Dendritic cell treated with granulocyte-macrophage colony-stimulating factor and Interleukin-4, amounts not matched to agents 40 ng/mL and 50 ng/mL, for 4 days (primary cell): ENCODE measurements at regions not wholly inside any gene's neighbourhood (a gene's known extent, or its start where the extent isn't known, plus 50 kb on each side); places are given as distances from the start of the nearest gene placed in this dataset.

Experiments used
- H3K27ac Mint-ChIP-seq: one replicate; pipeline ENCODE4 v1.8.0; 2022; ENCODE audit warnings: mild to moderate bottlenecking, mixed read lengths
- H3K27me3 Mint-ChIP-seq: one replicate; pipeline ENCODE4 v1.8.0; 2022; ENCODE audit warnings: mild to moderate bottlenecking, mixed read lengths
- H3K36me3 Mint-ChIP-seq: one replicate; pipeline ENCODE4 v1.8.0; 2022; ENCODE audit warnings: low read depth, mixed read lengths
- H3K4me1 Mint-ChIP-seq: one replicate; pipeline ENCODE4 v1.8.0; 2022; ENCODE audit warnings: low read depth, mixed read lengths
- H3K4me3 Mint-ChIP-seq: one replicate; pipeline ENCODE4 v1.8.0; 2022; ENCODE audit warnings: mild to moderate bottlenecking, moderate library complexity, mixed read lengths
- H3K9me3 Mint-ChIP-seq: one replicate; pipeline ENCODE4 v1.8.0; 2022; ENCODE audit warnings: mixed read lengths
- intact Hi-C: fragments of 100-400 bp; cut with micrococcal nuclease; formaldehyde crosslinking; loops from one replicate; pipeline ENCODE4 v1.15.0; 2022

- intact Hi-C loops: no loop called here
- Mint-ChIP-seq H3K36me3 (no peaks in the 10 kb centered on the region), H3K27ac (no peak overlapping the region), H3K9me3 (peaks cover 38% of the 10 kb centered on the region), H3K4me3 (no peak overlapping the region), H3K4me1 (no peaks in the 10 kb centered on the region), H3K27me3 (no peaks in the 10 kb centered on the region)
These were observed 385.7 kb downstream of the AASDHPPT start for GRCh38 chr11:106463154-106463553.

GRCh38 chr11:106463796-106464201, 386.3 kb downstream of the AASDHPPT start:
- Mint-ChIP-seq H3K4me1 (no peaks in the 10 kb centered on the region), H3K27me3 (no peaks in the 10 kb centered on the region), H3K9me3 (peaks cover 44% of the 10 kb centered on the region), H3K4me3 (no peak overlapping the region), H3K27ac (no peak overlapping the region), H3K36me3 (no peaks in the 10 kb centered on the region)
- intact Hi-C loops: no loop called here

DNA sequence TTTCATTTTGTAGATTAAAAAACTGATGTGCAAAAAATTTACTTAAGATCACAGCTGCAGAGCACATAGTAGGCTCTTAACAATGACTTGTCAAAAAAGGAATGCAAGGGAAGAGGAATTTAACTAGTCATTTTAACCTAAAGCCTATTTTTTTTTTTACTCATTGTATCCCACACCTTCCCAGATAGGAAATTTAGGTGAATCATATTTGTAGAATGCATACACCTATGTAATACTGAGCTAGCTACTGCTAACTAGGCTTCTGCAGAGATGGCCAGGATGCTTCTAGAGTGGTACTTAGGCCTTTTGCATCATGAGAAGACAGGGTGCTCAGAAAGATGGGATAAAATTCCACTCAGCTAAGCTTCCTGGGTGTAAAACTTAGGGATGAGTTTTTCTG, 387.3 kb downstream of the AASDHPPT start:
- Mint-ChIP-seq H3K4me3 (no peak overlapping the region), H3K36me3 (no peaks in the 10 kb centered on the region), H3K27ac (no peak overlapping the region), H3K4me1 (no peaks in the 10 kb centered on the region), H3K27me3 (no peaks in the 10 kb centered on the region), H3K9me3 (peaks cover 40% of the 10 kb centered on the region)
- intact Hi-C loops: no loop called here

DNA sequence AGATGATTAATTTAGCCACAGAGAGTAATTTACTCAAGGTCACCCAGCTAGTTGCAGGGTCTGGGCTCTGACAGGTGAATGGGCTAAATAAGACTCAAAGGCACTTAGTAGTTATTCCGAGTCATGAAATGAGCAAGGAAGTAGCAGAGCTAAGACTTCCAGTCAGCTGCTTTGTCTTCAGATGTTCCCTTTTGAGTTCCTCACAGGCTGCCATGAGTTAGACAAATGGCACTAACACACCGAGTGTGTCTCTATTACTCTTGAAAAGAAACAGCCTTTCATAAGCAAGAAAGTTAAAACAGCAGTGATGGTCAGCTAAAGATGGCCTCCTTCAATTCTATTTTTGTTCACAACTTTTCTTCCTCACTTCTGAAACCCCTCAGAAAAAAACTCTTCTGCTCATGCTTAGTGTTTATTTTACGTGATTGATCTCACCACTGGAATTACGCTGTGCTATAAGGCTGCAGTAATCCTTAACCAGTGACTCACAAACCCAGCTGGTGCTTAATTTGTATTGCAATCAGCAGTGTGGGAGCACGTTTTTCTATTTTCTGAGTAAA, 389.1 kb downstream of the AASDHPPT start:
- Mint-ChIP-seq H3K9me3 (peaks cover 48% of the 10 kb centered on the region), H3K4me3 (no peak overlapping the region), H3K27ac (no peak overlapping the region), H3K4me1 (no peaks in the 10 kb centered on the region), H3K36me3 (no peaks in the 10 kb centered on the region), H3K27me3 (no peaks in the 10 kb centered on the region)
- intact Hi-C loops: no loop called here

- no peaks in the 10 kb centered on the region for H3K27me3 Mint-ChIP-seq
- H3K36me3 Mint-ChIP-seq: no peaks in the 10 kb centered on the region
These were observed 390.0 kb downstream of the AASDHPPT start for GRCh38 chr11:106467501-106467900.

GRCh38 chr11:106468086-106468485, 390.6 kb downstream of the AASDHPPT start:
- H3K36me3 Mint-ChIP-seq: no peaks in the 10 kb centered on the region
- no peak overlapping the region for H3K4me3 Mint-ChIP-seq
- no peaks in the 10 kb centered on the region for H3K4me1 Mint-ChIP-seq
- H3K27ac Mint-ChIP-seq: no peak overlapping the region
- H3K27me3 Mint-ChIP-seq: no peaks in the 10 kb centered on the region
- peaks cover 45% of the 10 kb centered on the region for H3K9me3 Mint-ChIP-seq
- intact Hi-C loops: no loop called here

More at GRCh38 chr11:106467501-106467900, 390.0 kb downstream of the AASDHPPT start:
- Mint-ChIP-seq H3K4me1 (no peaks in the 10 kb centered on the region), H3K27ac (no peak overlapping the region), H3K9me3 (peaks cover 45% of the 10 kb centered on the region), H3K4me3 (no peak overlapping the region)
- intact Hi-C loops: no loop called here

DNA sequence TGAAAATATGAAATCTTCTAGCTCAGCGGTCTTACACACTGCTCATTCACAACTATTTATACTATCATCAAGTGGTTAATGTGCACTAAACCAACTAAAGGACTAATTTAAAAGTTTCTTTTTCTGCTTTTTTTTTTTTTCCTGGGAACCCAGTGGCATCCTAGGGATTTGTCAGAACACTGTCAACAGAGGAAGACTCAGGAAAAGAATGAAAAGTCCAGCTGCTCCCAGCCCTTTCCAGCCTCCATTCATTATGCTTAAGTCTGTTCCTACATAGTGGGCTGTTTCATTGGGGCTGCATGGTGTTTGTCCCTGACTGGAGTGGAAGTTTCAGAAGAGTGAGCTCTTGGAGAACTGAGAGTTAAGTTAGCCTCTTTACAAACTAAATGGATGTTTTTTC, 391.1 kb downstream of the AASDHPPT start:
- no peak overlapping the region for H3K27ac Mint-ChIP-seq
- no peaks in the 10 kb centered on the region for H3K27me3 Mint-ChIP-seq
- no peaks in the 10 kb centered on the region for H3K36me3 Mint-ChIP-seq
- H3K4me3 Mint-ChIP-seq: no peak overlapping the region
- H3K4me1 Mint-ChIP-seq: no peaks in the 10 kb centered on the region
- H3K9me3 Mint-ChIP-seq: peaks cover 45% of the 10 kb centered on the region
- intact Hi-C loops: no loop called here

DNA sequence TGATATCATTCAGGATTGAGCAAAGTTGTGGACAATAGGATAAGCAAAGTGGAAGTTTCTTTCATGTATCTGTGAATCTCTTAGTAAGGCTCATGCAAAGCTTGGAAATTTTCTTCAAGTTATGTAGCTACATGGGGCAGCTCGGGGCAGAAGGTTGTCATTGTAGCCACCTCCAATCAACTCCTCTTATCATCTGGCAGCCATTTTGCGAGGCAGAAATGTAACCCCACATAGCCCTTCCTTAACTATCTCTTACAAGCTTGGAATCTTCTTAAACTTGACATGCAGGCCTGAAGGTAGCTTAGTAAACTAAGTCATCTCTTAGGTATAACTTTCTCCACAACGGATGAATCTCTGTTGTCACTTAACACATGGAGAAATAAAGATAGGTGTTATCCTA, 392.8 kb downstream of the AASDHPPT start:
- Mint-ChIP-seq H3K36me3 (no peaks in the 10 kb centered on the region), H3K27me3 (no peaks in the 10 kb centered on the region), H3K4me3 (no peak overlapping the region), H3K27ac (no peak overlapping the region), H3K9me3 (peaks cover 34% of the 10 kb centered on the region), H3K4me1 (no peaks in the 10 kb centered on the region)
- intact Hi-C loops: no loop called here

- no peaks in the 10 kb centered on the region for H3K27me3 Mint-ChIP-seq
- H3K9me3 Mint-ChIP-seq: peaks cover 35% of the 10 kb centered on the region
- no peak overlapping the region for H3K27ac Mint-ChIP-seq
- no peaks in the 10 kb centered on the region for H3K4me1 Mint-ChIP-seq
- intact Hi-C loops: no loop called here
- H3K36me3 Mint-ChIP-seq: no peaks in the 10 kb centered on the region
- no peak overlapping the region for H3K4me3 Mint-ChIP-seq
These were observed 393.8 kb downstream of the AASDHPPT start for GRCh38 chr11:106471276-106471675.

DNA sequence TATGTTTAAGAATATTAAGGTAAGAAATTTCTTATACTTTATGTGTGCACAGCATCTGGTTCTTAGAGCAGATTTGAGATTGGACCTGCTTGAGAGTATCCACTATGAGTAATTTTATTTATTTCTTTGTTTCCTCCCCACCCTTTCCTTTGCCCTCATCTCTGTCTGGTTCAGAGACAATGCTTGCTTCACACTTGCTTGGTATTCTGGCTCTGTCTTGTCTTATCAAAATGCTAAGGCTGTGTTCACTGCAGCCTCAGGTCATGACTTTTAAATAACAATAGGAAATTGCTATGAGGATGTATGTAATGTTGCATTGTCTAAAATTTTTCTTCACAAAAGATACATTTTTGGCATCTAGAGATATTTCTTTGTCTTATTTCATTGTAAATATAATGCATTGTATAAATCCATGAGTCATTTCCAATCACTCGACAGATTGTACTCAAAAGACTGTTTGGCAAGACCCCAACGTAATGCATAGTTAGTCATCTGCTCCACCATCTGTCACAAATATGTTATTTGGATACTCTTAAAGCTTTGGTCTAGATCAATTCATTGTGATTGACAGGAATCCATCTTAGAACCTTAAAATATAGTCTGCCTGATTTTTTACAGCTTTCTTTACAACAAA, 395.7 kb downstream of the AASDHPPT start:
- Mint-ChIP-seq H3K36me3 (no peaks in the 10 kb centered on the region), H3K9me3 (peaks cover 35% of the 10 kb centered on the region), H3K27ac (no peak overlapping the region), H3K27me3 (no peaks in the 10 kb centered on the region), H3K4me3 (no peak overlapping the region), H3K4me1 (no peaks in the 10 kb centered on the region)
- intact Hi-C loops: no loop called here

DNA sequence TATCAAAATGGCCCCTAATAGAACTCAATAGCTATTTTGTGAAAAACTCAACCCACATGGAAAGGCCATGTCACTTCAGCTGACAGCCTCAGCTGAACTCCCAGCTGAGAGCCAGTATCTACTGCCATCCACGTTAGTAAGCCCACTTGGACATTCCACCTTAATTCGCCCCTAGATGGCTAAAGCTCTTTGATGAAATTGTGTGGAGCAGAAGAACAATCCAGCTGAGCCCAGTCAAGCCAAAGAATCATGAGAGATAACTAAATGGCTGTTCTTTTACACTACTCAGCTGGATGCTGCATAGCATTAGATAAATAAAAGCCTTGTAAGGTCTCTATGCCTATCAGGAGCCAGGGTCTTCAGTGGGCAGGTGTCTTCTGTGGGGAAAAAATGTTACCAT, 396.8 kb downstream of the AASDHPPT start:
- Mint-ChIP-seq H3K4me1 (no peaks in the 10 kb centered on the region), H3K9me3 (peaks cover 31% of the 10 kb centered on the region), H3K27me3 (no peaks in the 10 kb centered on the region), H3K36me3 (no peaks in the 10 kb centered on the region), H3K4me3 (no peak overlapping the region), H3K27ac (no peak overlapping the region)
- intact Hi-C loops: no loop called here

DNA sequence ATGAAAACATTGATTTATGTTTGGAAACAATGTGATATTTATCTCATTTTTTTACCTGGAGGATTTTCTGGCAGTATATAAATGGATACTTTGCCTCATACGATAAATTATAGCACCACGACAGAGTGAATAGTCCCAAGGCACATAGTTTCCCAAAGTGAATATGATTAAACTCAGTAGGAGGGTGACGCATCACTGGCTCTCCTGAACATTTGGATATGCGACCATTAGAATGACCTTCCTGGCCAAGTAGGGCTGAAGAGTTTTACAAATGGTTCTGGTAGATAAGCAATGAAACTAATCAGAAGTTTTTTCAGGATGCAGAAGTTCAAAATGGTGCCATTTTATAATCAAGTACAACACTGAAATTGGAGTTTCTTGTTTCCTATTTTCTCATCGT, 397.7 kb downstream of the AASDHPPT start:
- H3K27me3 Mint-ChIP-seq: no peaks in the 10 kb centered on the region
- no peak overlapping the region for H3K27ac Mint-ChIP-seq
- intact Hi-C loops: no loop called here
- no peaks in the 10 kb centered on the region for H3K4me1 Mint-ChIP-seq
- H3K9me3 Mint-ChIP-seq: peaks cover 35% of the 10 kb centered on the region
- H3K4me3 Mint-ChIP-seq: no peak overlapping the region
- H3K36me3 Mint-ChIP-seq: no peaks in the 10 kb centered on the region

DNA sequence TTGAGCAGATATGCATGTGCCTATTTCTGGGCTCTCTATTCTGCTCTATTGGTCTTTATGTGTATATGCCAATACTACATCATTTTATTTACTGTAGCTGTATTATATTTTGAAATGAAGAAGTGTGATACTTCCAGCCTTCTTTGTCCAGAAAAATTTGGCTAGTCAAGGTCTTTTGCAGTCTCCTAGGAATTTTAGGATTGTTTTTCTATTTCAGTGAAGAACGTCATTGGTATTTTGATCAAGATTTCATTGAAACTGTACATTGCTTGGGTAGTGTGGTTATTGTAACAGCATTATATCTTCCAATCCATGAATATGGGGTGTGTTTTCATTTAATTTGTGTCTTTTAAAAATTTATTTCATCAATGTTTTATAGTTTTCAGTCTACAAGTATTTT, 400.3 kb downstream of the AASDHPPT start:
- Mint-ChIP-seq H3K4me1 (no peaks in the 10 kb centered on the region), H3K9me3 (peaks cover 20% of the 10 kb centered on the region), H3K27ac (no peak overlapping the region), H3K27me3 (no peaks in the 10 kb centered on the region), H3K36me3 (no peaks in the 10 kb centered on the region), H3K4me3 (no peak overlapping the region)
- intact Hi-C loops: no loop called here

DNA sequence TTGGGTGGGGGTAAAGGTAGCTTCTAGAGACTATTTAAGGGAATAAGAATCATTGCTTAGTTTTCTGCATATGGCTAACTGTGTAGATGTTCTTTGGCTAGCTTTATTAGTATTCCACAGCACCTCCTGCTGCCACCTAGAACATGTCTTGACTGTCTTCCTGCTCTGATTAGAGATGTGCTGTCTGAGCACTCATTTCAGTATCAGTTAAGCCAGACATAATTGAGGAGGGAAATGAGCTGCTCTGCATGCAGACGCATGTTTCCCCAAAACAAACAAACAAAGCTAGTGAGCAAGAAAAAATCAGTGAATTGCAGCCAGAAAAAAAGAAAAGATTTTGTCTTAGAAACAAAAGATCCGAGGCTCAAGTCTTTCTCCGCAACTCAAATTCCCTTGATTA, 402.2 kb downstream of the AASDHPPT start:
- no peaks in the 10 kb centered on the region for H3K27me3 Mint-ChIP-seq
- H3K4me1 Mint-ChIP-seq: no peaks in the 10 kb centered on the region
- intact Hi-C loops: no loop called here
- no peaks in the 10 kb centered on the region for H3K36me3 Mint-ChIP-seq
- H3K27ac Mint-ChIP-seq: no peak overlapping the region
- peaks cover 20% of the 10 kb centered on the region for H3K9me3 Mint-ChIP-seq
- no peak overlapping the region for H3K4me3 Mint-ChIP-seq

GRCh38 chr11:106480581-106481190, 403.2 kb downstream of the AASDHPPT start:
- intact Hi-C loops: no loop called here
- Mint-ChIP-seq H3K27ac (no peak overlapping the region), H3K4me1 (no peaks in the 10 kb centered on the region)

More at GRCh38 chr11:106480581-106481190, 403.2 kb downstream of the AASDHPPT start:
- H3K9me3 Mint-ChIP-seq: peaks cover 20% of the 10 kb centered on the region
- H3K27me3 Mint-ChIP-seq: no peaks in the 10 kb centered on the region
- H3K36me3 Mint-ChIP-seq: no peaks in the 10 kb centered on the region
- H3K4me3 Mint-ChIP-seq: no peak overlapping the region
